HG03565 (cell line): ENCODE measurements at regions not wholly inside any gene's neighbourhood (a gene's known extent, or its start where the extent isn't known, plus 50 kb on each side); places are given as distances from the start of the nearest gene placed in this dataset.

Experiments
- ATAC-seq: cut with Tn5 transposase; IDR thresholded peaks from one replicate; pipeline ENCODE4 v1.9.1; 2021; ENCODE audit warnings: mild to moderate bottlenecking, moderate library complexity; ENCODE audit not compliant: unreplicated experiment

- no peak for ATAC-seq
Observed at GRCh38 chr10:130230036-130230435, 93.8 kb downstream of the GLRX3 start.

GRCh38 chr10:130230611-130231010 lies 94.4 kb downstream of the GLRX3 start:
- no peak for ATAC-seq

GRCh38 chr10:130231251-130231741 lies 95.1 kb downstream of the GLRX3 start:
- no peak for ATAC-seq

GRCh38 chr10:130232166-130233034 lies 96.2 kb downstream of the GLRX3 start:
- no peak for ATAC-seq

- no peak for ATAC-seq
Observed at GRCh38 chr10:130233035-130233360, 96.8 kb downstream of the GLRX3 start.

GRCh38 chr10:130233426-130233825 lies 97.2 kb downstream of the GLRX3 start:
- ATAC-seq = no peak

GRCh38 chr10:130234171-130234965 lies 98.2 kb downstream of the GLRX3 start:
- no peak for ATAC-seq

- no peak for ATAC-seq
Observed at GRCh38 chr10:130236711-130237110, 100.5 kb downstream of the GLRX3 start.

GRCh38 chr10:130240409-130240808 lies 104.2 kb downstream of the GLRX3 start:
- ATAC-seq = no peak

- ATAC-seq = no peak
Observed at GRCh38 chr10:130242513-130242912, 106.3 kb downstream of the GLRX3 start.

GRCh38 chr10:130243015-130243414 lies 106.8 kb downstream of the GLRX3 start:
- ATAC-seq = no peak

GRCh38 chr10:130244031-130244927 lies 108.1 kb downstream of the GLRX3 start:
- ATAC-seq = no peak

GRCh38 chr10:130244928-130245495 lies 108.8 kb downstream of the GLRX3 start:
- ATAC-seq = no peak

GRCh38 chr10:130246113-130246512 lies 109.9 kb downstream of the GLRX3 start:
- no peak for ATAC-seq

GRCh38 chr10:130250127-130250526 lies 113.9 kb downstream of the GLRX3 start:
- no peak for ATAC-seq

GRCh38 chr10:130251766-130252165 lies 115.6 kb downstream of the GLRX3 start:
- no peak for ATAC-seq

- no peak for ATAC-seq
Observed at GRCh38 chr10:130254243-130254642, 118.1 kb downstream of the GLRX3 start.

GRCh38 chr10:130254662-130255061 lies 118.5 kb downstream of the GLRX3 start:
- no peak for ATAC-seq

GRCh38 chr10:130255777-130256176 lies 119.6 kb downstream of the GLRX3 start:
- ATAC-seq = no peak

- ATAC-seq = no peak
Observed at GRCh38 chr10:130257897-130258296, 121.7 kb downstream of the GLRX3 start.

- no peak for ATAC-seq
Observed at GRCh38 chr10:130259380-130259779, 123.2 kb downstream of the GLRX3 start.
